B cell (primary cell): ENCODE measurements at regions not wholly inside any gene's neighbourhood (a gene's known extent, or its start where the extent isn't known, plus 50 kb on each side); places are given as distances from the start of the nearest gene placed in this dataset.

Experiments
- EZH2 ChIP-seq: IDR thresholded peaks from 2 replicates; pipeline ENCODE4 v1.6.1; 2012; ENCODE audit warnings: borderline replicate concordance, low read depth, mild to moderate bottlenecking, moderate library complexity, low read length; ENCODE audit not compliant: insufficient read depth, poor library complexity, severe bottlenecking
- TF ChIP-seq, protein P1 (sequence below): fragments of 200-600 bp; IDR thresholded peaks from one replicate; pipeline ENCODE4 v1.8.0; 2022; ENCODE audit warnings: antibody characterized with exemption, mild to moderate bottlenecking

DNA sequence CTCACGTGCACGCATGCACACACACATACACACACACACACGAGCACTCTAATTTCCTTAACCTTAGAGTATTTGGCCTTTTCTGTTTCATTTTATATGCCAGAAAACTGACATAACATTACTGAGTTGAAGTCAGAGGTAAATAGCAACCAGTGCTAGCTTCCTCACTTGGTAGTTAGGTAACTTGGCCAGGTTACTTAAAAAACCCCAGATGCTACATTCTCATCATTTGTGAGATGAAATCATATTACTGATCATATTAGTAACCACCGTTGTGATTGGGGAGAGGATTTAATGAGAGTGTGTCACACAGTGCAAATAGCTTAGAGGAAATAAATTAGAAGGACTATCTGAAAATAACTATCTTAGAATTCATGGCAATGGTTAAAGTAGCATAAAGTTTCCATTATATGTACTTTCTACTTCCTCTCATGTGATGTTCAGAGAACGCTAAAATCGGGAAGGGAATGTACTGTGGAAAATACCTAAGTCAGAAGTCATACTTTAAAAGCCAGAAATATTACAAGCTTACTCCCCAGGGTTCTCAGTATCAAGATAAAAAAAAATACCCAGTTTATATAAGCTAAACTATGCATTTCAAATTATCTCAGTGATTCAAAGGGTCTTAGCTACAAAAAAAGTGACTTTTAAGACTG is 120.5 kb downstream of the TUSC1 start:
- TF ChIP-seq, protein P1, sequence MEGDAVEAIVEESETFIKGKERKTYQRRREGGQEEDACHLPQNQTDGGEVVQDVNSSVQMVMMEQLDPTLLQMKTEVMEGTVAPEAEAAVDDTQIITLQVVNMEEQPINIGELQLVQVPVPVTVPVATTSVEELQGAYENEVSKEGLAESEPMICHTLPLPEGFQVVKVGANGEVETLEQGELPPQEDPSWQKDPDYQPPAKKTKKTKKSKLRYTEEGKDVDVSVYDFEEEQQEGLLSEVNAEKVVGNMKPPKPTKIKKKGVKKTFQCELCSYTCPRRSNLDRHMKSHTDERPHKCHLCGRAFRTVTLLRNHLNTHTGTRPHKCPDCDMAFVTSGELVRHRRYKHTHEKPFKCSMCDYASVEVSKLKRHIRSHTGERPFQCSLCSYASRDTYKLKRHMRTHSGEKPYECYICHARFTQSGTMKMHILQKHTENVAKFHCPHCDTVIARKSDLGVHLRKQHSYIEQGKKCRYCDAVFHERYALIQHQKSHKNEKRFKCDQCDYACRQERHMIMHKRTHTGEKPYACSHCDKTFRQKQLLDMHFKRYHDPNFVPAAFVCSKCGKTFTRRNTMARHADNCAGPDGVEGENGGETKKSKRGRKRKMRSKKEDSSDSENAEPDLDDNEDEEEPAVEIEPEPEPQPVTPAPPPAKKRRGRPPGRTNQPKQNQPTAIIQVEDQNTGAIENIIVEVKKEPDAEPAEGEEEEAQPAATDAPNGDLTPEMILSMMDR = no peak
- no peak for TF ChIP-seq EZH2
